ENCODE measurements at regions not wholly inside any gene's neighbourhood (a gene's known extent, or its start where the extent isn't known, plus 50 kb on each side); places are given as distances from the start of the nearest gene placed in this dataset.
"Not testable (repeated sequence)": the region's sequence is repeated elsewhere in the genome, so short reads cannot be mapped to it uniquely, and the experiment has no call there.

GRCh38 chr2:36091844-36092741, 263.5 kb upstream of the CRIM1 start:
- POLR2A ChIA-PET; DNase-seq (ENCODE audit: low spot score); H3K27me3 Mint-ChIP-seq (ENCODE audit: low read depth); H3K27ac Mint-ChIP-seq; CTCF ChIA-PET; H3K4me3 Mint-ChIP-seq; H3K4me1 Mint-ChIP-seq; ATAC-seq: not testable (repeated sequence)
- peaks cover 73% of the 10 kb centered on the region for H3K9me3 Mint-ChIP-seq
- peaks cover 46% of the 10 kb centered on the region for H3K36me3 Mint-ChIP-seq
- TF ChIP-seq, protein P1, sequence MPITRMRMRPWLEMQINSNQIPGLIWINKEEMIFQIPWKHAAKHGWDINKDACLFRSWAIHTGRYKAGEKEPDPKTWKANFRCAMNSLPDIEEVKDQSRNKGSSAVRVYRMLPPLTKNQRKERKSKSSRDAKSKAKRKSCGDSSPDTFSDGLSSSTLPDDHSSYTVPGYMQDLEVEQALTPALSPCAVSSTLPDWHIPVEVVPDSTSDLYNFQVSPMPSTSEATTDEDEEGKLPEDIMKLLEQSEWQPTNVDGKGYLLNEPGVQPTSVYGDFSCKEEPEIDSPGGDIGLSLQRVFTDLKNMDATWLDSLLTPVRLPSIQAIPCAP (CRISPR knock-in tag; IDR thresholded peaks at IDR 0.05), result 0 out of 2 replicates have a peak, but pooled peaks have one; percentile 35

GRCh38 chr2:36088716-36089328, 266.8 kb upstream of the CRIM1 start:
- Mint-ChIP-seq H3K27me3 (ENCODE audit: low read depth) (peaks cover 4% of the 10 kb centered on the region), H3K36me3 (peaks cover 22% of the 10 kb centered on the region), H3K27ac (no peak overlapping the region), H3K4me3 (no peak overlapping the region), H3K9me3 (peaks cover 42% of the 10 kb centered on the region), H3K4me1 (no peaks in the 10 kb centered on the region)
- ATAC-seq, result peak; percentile 87
- POLR2A ChIA-PET, result no interaction called here
- DNase-seq (ENCODE audit: low spot score), result no peak
- CTCF ChIA-PET, result interaction anchor here (0.8 kb wide), 1 partner anchor 58 kb away, joined by 3 read pairs; no protein-coding TSS in a partner anchor
- TF ChIP-seq, protein P2, sequence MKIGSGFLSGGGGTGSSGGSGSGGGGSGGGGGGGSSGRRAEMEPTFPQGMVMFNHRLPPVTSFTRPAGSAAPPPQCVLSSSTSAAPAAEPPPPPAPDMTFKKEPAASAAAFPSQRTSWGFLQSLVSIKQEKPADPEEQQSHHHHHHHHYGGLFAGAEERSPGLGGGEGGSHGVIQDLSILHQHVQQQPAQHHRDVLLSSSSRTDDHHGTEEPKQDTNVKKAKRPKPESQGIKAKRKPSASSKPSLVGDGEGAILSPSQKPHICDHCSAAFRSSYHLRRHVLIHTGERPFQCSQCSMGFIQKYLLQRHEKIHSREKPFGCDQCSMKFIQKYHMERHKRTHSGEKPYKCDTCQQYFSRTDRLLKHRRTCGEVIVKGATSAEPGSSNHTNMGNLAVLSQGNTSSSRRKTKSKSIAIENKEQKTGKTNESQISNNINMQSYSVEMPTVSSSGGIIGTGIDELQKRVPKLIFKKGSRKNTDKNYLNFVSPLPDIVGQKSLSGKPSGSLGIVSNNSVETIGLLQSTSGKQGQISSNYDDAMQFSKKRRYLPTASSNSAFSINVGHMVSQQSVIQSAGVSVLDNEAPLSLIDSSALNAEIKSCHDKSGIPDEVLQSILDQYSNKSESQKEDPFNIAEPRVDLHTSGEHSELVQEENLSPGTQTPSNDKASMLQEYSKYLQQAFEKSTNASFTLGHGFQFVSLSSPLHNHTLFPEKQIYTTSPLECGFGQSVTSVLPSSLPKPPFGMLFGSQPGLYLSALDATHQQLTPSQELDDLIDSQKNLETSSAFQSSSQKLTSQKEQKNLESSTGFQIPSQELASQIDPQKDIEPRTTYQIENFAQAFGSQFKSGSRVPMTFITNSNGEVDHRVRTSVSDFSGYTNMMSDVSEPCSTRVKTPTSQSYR (CRISPR knock-in tag; IDR thresholded peaks at IDR 0.05), result no peak
- TF ChIP-seq PRDM15 (CRISPR knock-in tag; IDR thresholded peaks at IDR 0.05), result no peak
- TF ChIP-seq CREB1 (CRISPR knock-in tag; IDR thresholded peaks at IDR 0.05), result no peak
- TF ChIP-seq ZNF512 (CRISPR knock-in tag; IDR thresholded peaks at IDR 0.05; ENCODE audit: borderline replicate concordance), result no peak
- no peak for TF ChIP-seq ZMAT4 (CRISPR knock-in tag; IDR thresholded peaks at IDR 0.05)
- TF ChIP-seq MYBL2 (CRISPR knock-in tag; IDR thresholded peaks at IDR 0.05), result no peak
- no peak for TF ChIP-seq E2F5 (CRISPR knock-in tag; IDR thresholded peaks at IDR 0.05)
- no peak for TF ChIP-seq FOXJ3 (CRISPR knock-in tag; IDR thresholded peaks at IDR 0.05; ENCODE audit: borderline replicate concordance)
- no peak for TF ChIP-seq ZNF138 (CRISPR knock-in tag; conservative IDR thresholded peaks at IDR 0.05)
- TF ChIP-seq, protein P3, sequence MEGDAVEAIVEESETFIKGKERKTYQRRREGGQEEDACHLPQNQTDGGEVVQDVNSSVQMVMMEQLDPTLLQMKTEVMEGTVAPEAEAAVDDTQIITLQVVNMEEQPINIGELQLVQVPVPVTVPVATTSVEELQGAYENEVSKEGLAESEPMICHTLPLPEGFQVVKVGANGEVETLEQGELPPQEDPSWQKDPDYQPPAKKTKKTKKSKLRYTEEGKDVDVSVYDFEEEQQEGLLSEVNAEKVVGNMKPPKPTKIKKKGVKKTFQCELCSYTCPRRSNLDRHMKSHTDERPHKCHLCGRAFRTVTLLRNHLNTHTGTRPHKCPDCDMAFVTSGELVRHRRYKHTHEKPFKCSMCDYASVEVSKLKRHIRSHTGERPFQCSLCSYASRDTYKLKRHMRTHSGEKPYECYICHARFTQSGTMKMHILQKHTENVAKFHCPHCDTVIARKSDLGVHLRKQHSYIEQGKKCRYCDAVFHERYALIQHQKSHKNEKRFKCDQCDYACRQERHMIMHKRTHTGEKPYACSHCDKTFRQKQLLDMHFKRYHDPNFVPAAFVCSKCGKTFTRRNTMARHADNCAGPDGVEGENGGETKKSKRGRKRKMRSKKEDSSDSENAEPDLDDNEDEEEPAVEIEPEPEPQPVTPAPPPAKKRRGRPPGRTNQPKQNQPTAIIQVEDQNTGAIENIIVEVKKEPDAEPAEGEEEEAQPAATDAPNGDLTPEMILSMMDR (IDR thresholded peaks at IDR 0.05), result no peak
- no peak for TF ChIP-seq ZNF396 (CRISPR knock-in tag; IDR thresholded peaks at IDR 0.05; ENCODE audit: borderline replicate concordance)
- no peak for TF ChIP-seq SMAD3 (CRISPR knock-in tag; IDR thresholded peaks at IDR 0.05; ENCODE audit: borderline replicate concordance)
- TF ChIP-seq NFE2L1 (CRISPR knock-in tag; IDR thresholded peaks at IDR 0.05), result no peak
- TF ChIP-seq STAT6 (CRISPR knock-in tag; conservative IDR thresholded peaks at IDR 0.05; ENCODE audit: low read depth), result no peak

Measured in WTC11 (cell line).